HCT116 (cell line): ENCODE measurements at regions not wholly inside any gene's neighbourhood (a gene's known extent, or its start where the extent isn't known, plus 50 kb on each side); places are given as distances from the start of the nearest gene placed in this dataset.

Experiments used
- ATAC-seq: fragments of 200-7000 bp; cut with Tn5 transposase; 2 replicates; pipeline ENCODE4 v1.9.1; 2020; ENCODE audit warnings: mild to moderate bottlenecking, moderate library complexity
- BruUV-seq: library from RNA; stranded (reverse); fragments of 400-500 nt; replicated peaks from 2 replicates; lab custom pipeline; 2021; lab: Mats Ljungman, UMichigan
- CTCF ChIA-PET: fragments of 300-600 bp; sonication (Branson Sonifier 250); formaldehyde crosslinking; loops from one replicate; lab custom pipeline; 2021; ENCODE audit warnings: antibody characterized with exemption; lab: Charles Lee
- POLR2A ChIA-PET: fragments of 300-600, 350-600 bp; sonication (Branson Sonifier 250); formaldehyde crosslinking; loops from one replicate; lab custom pipeline; 2021; ENCODE audit warnings: antibody characterized with exemption; lab: Charles Lee
- RAD21 ChIA-PET, 2 experiments: fragments of 300-600 bp; sonication (Branson Sonifier 250); formaldehyde crosslinking; loops; one replicate each; lab custom pipeline; 2023; ENCODE audit warnings: low total read pairs in 2 of 2; ENCODE audit not compliant: uncharacterized antibody in 2 of 2, unreplicated experiment in 2 of 2, low non-redundant PET in 1 of 2; lab: Charles Lee
- DNase-seq: peaks from one replicate; pipeline ENCODE4 v3.0.0-alpha.2; 2010; ENCODE audit warnings: low read depth, low spot score
- H2AFZ ChIP-seq: fragments of 200-600 bp; shearing (Covaris generic), sonication (generic); 2 replicates; pipeline ENCODE4 v1.6.1; 2017; ENCODE audit warnings: low read depth, mixed run types, mixed read lengths, antibody characterized with exemption, low read length; ENCODE audit not compliant: poor library complexity, severe bottlenecking
- H3K27ac ChIP-seq: 2 replicates; pipeline ENCODE4 v1.5.1; 2012; ENCODE audit warnings: low read depth, low read length
- H3K27me3 ChIP-seq: fragments of 200-600 bp; sonication (generic); 2 replicates; pipeline ENCODE4 v1.6.1; 2016; ENCODE audit warnings: mixed run types, low read length, mixed read lengths; ENCODE audit not compliant: insufficient read depth
- H3K36me3 ChIP-seq, 2 experiments: fragments of 200-500 bp in 1 of 2; fragments of 200-600 bp in 1 of 2; sonication (Bioruptor generic) in 1 of 2; sonication (generic) in 1 of 2; 2 replicates each; pipeline versions ENCODE4 v1.5.1 to v1.6.1; 2014 to 2016; ENCODE audit warnings: low read length in 2 of 2, inconsistent platforms in 1 of 2, mixed read lengths in 1 of 2, mixed run types in 1 of 2; ENCODE audit not compliant: insufficient read depth in 2 of 2, control insufficient read depth in 1 of 2
- H3K4me1 ChIP-seq, 2 experiments: fragments of 200-600 bp in 1 of 2; sonication (generic) in 1 of 2; 2 replicates each; pipeline versions ENCODE4 v1.5.1 to v1.6.1; 2012 to 2017; ENCODE audit warnings: low read length in 2 of 2, inconsistent platforms in 1 of 2, mild to moderate bottlenecking in 1 of 2, mixed read lengths in 1 of 2, mixed run types in 1 of 2, moderate library complexity in 1 of 2; ENCODE audit not compliant: insufficient read depth in 2 of 2, control insufficient read depth in 1 of 2
- H3K4me2 ChIP-seq: fragments of 200-600 bp; sonication (generic); 2 replicates; pipeline ENCODE4 v1.6.1; 2017; ENCODE audit warnings: mixed run types, low read length, mixed read lengths
- H3K4me3 ChIP-seq, 2 experiments: fragments of 200-600 bp in 1 of 2; sonication (generic) in 1 of 2; replicated peaks in 1 of 2; 2 replicates each; pipeline ENCODE4 v1.5.1; 2011 to 2016; ENCODE audit warnings: low read length in 2 of 2, control low read depth in 1 of 2, low read depth in 1 of 2, mild to moderate bottlenecking in 1 of 2, mixed read lengths in 1 of 2, mixed run types in 1 of 2
- H3K79me2 ChIP-seq: fragments of 200-600 bp; sonication (generic); 2 replicates; pipeline ENCODE4 v1.6.1; 2017; ENCODE audit warnings: mild to moderate bottlenecking, mixed run types, low read length, moderate library complexity, mixed read lengths; ENCODE audit not compliant: insufficient read depth
- H3K9ac ChIP-seq: fragments of 200-600 bp; sonication (generic); 2 replicates; pipeline ENCODE4 v1.6.1; 2016; ENCODE audit warnings: low read length, mixed read lengths
- H3K9me2 ChIP-seq: fragments of 200-600 bp; sonication (generic), shearing (Covaris generic); 2 replicates; pipeline ENCODE4 v1.6.1; 2017; ENCODE audit warnings: mixed run types, mild to moderate bottlenecking, moderate library complexity; ENCODE audit not compliant: insufficient read depth
- H3K9me3 ChIP-seq, 2 experiments: fragments of 200-500 bp in 1 of 2; fragments of 200-600 bp in 1 of 2; sonication (Bioruptor generic) in 1 of 2; sonication (generic) in 1 of 2; 2 replicates each; pipeline ENCODE4 v1.6.1; 2014 to 2017; ENCODE audit warnings: low read length in 2 of 2, mixed read lengths in 2 of 2, inconsistent platforms in 1 of 2, low read depth in 1 of 2, mild to moderate bottlenecking in 1 of 2, mixed run types in 1 of 2, moderate library complexity in 1 of 2; ENCODE audit not compliant: control insufficient read depth in 1 of 2, insufficient read depth in 1 of 2
- H4K20me1 ChIP-seq: fragments of 200-600 bp; sonication (generic), shearing (Covaris generic); 2 replicates; pipeline ENCODE4 v1.6.1; 2017; ENCODE audit warnings: mixed run types, mild to moderate bottlenecking, moderate library complexity; ENCODE audit not compliant: insufficient read depth
- ATF3 ChIP-seq: IDR thresholded peaks from 2 replicates; pipeline ENCODE4 v1.6.1; 2012
- CBX3 ChIP-seq: IDR thresholded peaks from 2 replicates; pipeline ENCODE4 v1.6.1; 2012; ENCODE audit warnings: low read depth
- CEBPB ChIP-seq: IDR thresholded peaks from 2 replicates; pipeline ENCODE4 v1.6.1; 2012; ENCODE audit warnings: low read depth
- CTCF ChIP-seq, 3 experiments: fragments of 200-600 bp in 1 of 3; sonication (generic) in 1 of 3; IDR thresholded peaks in 2 of 3; conservative IDR thresholded peaks in 1 of 3; 2 replicates each; pipeline ENCODE4 v1.5.1; 2012 to 2017; ENCODE audit warnings: low read depth in 2 of 3, low read length in 2 of 3, antibody characterized with exemption in 1 of 3, borderline replicate concordance in 1 of 3, control low read depth in 1 of 3, mild to moderate bottlenecking in 1 of 3, mixed read lengths in 1 of 3, mixed run types in 1 of 3, moderate library complexity in 1 of 3; ENCODE audit not compliant: insufficient read depth in 1 of 3
- ELF1 ChIP-seq: IDR thresholded peaks from 2 replicates; pipeline ENCODE4 v1.6.1; 2012; ENCODE audit warnings: low read depth, borderline replicate concordance
- JUND ChIP-seq: IDR thresholded peaks from 2 replicates; pipeline ENCODE4 v1.6.1; 2012
- REST ChIP-seq: IDR thresholded peaks from 2 replicates; pipeline ENCODE4 v1.6.1; 2012; ENCODE audit warnings: low read depth
- SIN3A ChIP-seq: IDR thresholded peaks from 2 replicates; pipeline ENCODE4 v1.6.1; 2012; ENCODE audit warnings: low read depth
- SP1 ChIP-seq: IDR thresholded peaks from 2 replicates; pipeline ENCODE4 v1.6.1; 2012; ENCODE audit warnings: low read depth
- SRF ChIP-seq: IDR thresholded peaks from 2 replicates; pipeline ENCODE4 v1.6.1; 2012; ENCODE audit warnings: low read depth
- TCF7L2 ChIP-seq: IDR thresholded peaks from 2 replicates; pipeline ENCODE4 v1.7.0; 2011; ENCODE audit warnings: borderline replicate concordance, inconsistent platforms; ENCODE audit not compliant: insufficient read depth, insufficient read length; ENCODE audit errors: extremely low read depth
- YY1 ChIP-seq: IDR thresholded peaks from 2 replicates; pipeline ENCODE4 v1.6.1; 2011; ENCODE audit warnings: low read length, low read depth, moderate library complexity, mild to moderate bottlenecking; ENCODE audit not compliant: insufficient replicate concordance; ENCODE audit errors: extremely low read depth
- ZBTB33 ChIP-seq: IDR thresholded peaks from 2 replicates; pipeline ENCODE4 v1.6.1; 2011; ENCODE audit warnings: mild to moderate bottlenecking, low read length, moderate library complexity; ENCODE audit not compliant: insufficient replicate concordance; ENCODE audit errors: extremely low read depth
- intact Hi-C: fragments of 100-400 bp; cut with micrococcal nuclease; formaldehyde crosslinking; loops from 2 replicates; pipeline ENCODE4 v1.10.0; 2022
- TF ChIP-seq, protein P1 (sequence below): IDR thresholded peaks from 2 replicates; pipeline ENCODE4 v1.6.1; 2012

DNA sequence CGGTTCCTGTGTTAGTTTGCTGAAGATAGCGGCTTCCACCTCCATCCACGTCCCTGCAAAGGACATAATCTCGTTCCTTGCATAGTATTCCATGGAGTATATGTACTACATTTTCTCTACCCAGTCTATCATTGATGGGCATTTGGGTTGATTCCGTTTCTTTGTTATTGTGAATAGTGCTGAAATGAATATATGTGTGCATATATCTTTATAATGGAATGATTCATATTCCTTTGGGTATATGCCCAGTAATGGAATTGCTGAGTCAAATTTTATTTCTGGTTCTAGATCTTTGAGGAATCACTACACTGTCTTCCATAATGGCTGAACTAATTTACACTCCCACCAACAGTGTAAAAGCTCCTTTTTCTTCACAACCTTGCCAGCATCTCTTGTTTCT lies 255.4 kb upstream of the CDH2 start:
- Histone ChIP-seq H3K27ac (no peak overlapping the region), H2AFZ (no peak overlapping the region), H3K27me3 (no peaks in the 10 kb centered on the region), H3K36me3 (no peaks in the 10 kb centered on the region), H3K79me2 (no peaks in the 10 kb centered on the region), H3K9me2 (no peaks in the 10 kb centered on the region), H3K4me3 (no peak overlapping the region), H3K4me1 (no peaks in the 10 kb centered on the region), H3K9ac (no peak overlapping the region), H3K9me3 (no peaks in the 10 kb centered on the region), H4K20me1 (no peaks in the 10 kb centered on the region), H3K4me2 (no peak overlapping the region)
- no peak for DNase-seq
- intact Hi-C loops: no loop called here
- no peak for ATAC-seq
- TF ChIP-seq ELF1: no peak
- TF ChIP-seq ATF3: no peak
- no peak for TF ChIP-seq CBX3
- no peak for TF ChIP-seq JUND
- no peak for TF ChIP-seq SP1
- no peak for TF ChIP-seq CEBPB
- TF ChIP-seq, protein P1, sequence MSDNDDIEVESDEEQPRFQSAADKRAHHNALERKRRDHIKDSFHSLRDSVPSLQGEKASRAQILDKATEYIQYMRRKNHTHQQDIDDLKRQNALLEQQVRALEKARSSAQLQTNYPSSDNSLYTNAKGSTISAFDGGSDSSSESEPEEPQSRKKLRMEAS: no peak
- TF ChIP-seq REST: no peak
- TF ChIP-seq SRF: no peak
- no peak for TF ChIP-seq TCF7L2
- no peak for TF ChIP-seq YY1
- no peak for TF ChIP-seq ZBTB33
- TF ChIP-seq CTCF (IDR thresholded peaks at IDR 0.05 in 2 of 3, conservative IDR thresholded peaks at IDR 0.05 in 1 of 3; ENCODE audit: borderline replicate concordance in 1 of 3, insufficient read depth in 1 of 3, low read depth in 2 of 3, low read length in 2 of 3): no peak
- no peak for TF ChIP-seq SIN3A
- RAD21 ChIA-PET: no interaction called here
- no TSS peak for BruUV-seq
- CTCF ChIA-PET: no interaction called here
- POLR2A ChIA-PET: no interaction called here
